Nucleus accumbens (tissue), 56 donors: ENCODE measurements at regions not wholly inside any gene's neighbourhood (a gene's known extent, or its start where the extent isn't known, plus 50 kb on each side); places are given as distances from the start of the nearest gene placed in this dataset.

Experiments used
- DNase-seq, 56 donors: peaks; one replicate each; lab custom pipeline; 2025; lab: John Stamatoyannopoulos, UW

DNA sequence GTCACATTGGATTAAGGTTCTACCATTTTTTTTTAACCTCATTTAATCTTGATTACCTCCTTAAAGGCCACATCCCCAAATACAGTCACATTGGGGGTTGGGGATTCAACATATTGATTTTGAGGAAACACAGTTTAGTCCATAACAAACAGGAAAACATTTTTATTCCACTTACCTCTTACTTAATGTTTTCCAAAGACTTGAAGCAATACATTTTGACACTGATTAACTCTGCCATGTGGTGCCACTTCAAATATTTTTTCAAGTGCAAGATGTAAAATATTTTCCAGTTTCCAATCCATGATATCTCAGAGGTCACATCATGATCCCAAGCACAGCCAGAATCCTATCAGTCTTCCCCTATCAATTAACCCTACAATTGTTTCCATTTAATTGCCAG, 548.0 kb downstream of the CSNK1G3 start:
- no peak for DNase-seq

- no peak for DNase-seq
Observed at GRCh38 chr5:124059200-124059599, 547.2 kb downstream of the CSNK1G3 start.

DNA sequence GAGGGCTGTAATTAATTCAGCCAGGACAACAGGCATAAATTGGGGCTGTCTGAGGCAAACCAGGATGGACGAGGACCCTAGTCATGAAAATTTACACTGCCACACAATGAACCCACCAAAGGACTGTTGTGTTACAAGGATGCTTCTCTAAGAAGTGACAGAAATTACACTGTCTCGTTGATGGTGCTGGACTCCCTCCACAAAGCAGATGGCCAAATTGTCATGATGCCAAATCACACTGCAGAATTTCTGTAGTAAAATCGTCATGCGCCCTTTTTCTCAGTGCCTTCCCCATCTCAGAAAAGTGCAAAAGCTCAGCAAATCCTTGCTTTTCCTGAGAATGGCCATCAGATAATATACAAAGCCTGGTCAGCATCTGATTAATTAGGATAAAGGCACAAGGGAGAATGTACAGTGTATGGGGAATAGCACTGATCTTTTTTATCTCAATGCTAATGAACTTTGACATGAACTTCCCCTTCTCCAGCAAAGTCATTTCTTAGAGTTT, 545.8 kb downstream of the CSNK1G3 start:
- peak in 26 of 56 donors; percentile 2 to 52 (median 14) for DNase-seq

- peak in 12 of 56 donors; percentile 1 to 17 (median 6) for DNase-seq
Observed at GRCh38 chr5:124056991-124057723, 545.2 kb downstream of the CSNK1G3 start.

GRCh38 chr5:124056326-124056990, 544.5 kb downstream of the CSNK1G3 start:
- DNase-seq, result no peak

DNA sequence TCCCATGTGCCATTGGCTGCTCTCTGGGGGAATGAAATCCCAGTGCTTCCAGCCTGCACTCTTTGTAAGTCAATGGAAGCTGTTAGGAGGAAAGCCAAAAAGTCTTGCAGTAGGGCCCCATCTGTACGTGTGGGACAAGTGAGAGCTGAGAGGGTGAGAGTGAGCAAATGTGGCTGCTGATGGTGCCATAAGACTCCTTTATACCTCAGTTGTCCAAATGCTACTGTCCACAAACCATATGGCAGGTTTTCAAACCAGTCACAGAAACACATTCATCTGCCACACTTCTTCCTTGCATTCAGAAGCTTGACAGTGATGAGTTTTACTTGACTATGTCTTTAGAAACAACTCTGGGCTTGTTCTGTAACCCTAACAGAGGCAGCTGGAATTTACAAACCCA, 543.8 kb downstream of the CSNK1G3 start:
- DNase-seq, result no peak

- no peak for DNase-seq
Observed at GRCh38 chr5:124054564-124054963, 542.6 kb downstream of the CSNK1G3 start.

DNA sequence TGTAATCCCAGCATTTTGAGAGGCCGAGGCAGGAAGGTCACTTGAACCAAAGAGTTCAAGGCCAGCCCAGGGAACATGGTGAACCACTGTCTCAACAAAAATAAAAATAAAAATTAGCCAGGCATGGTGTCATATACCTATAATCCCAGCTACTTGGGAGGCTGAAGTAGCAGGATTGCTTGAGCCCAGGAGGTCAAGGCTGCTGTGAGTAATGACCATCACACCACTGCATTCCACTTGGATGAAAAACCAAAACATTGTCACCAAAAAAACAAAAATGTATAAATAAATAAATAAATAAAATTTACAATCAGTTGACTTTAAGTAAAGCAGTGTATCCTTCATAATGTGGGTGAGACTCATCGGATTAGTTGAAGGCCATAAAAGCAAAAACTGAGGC, 541.4 kb downstream of the CSNK1G3 start:
- DNase-seq, result no peak

- no peak for DNase-seq
Observed at GRCh38 chr5:124052201-124052600, 540.2 kb downstream of the CSNK1G3 start.

DNA sequence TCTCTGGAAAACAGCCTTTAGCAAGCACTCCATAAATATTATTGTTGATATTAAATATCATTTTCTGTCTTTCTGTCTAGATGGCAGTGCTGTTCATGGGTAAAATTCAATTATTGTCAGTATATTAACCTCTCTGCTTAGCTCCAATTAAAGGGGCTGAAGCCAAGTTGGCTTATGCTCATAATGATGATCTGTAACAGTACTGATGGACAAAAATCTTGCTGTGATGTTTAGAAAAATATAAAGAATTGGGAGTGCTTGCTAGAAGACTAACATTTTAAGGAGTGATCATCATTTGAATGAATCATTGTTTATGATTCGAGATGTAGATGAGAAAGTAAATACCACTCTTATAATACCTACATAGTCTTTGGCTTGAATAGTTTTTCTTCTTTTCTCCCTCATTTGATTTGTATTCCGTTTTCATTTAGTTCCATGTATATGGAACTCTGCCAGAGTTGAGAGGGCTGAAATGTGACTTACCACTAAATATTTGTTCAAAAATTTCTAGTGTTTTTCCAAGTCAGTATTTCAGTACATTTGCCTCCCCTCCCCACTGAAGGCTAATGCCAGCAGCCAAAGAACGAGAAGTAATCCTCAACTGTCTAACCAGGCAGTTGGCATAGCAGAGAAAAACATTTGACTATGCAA, 538.3 kb downstream of the CSNK1G3 start:
- no peak for DNase-seq

DNA sequence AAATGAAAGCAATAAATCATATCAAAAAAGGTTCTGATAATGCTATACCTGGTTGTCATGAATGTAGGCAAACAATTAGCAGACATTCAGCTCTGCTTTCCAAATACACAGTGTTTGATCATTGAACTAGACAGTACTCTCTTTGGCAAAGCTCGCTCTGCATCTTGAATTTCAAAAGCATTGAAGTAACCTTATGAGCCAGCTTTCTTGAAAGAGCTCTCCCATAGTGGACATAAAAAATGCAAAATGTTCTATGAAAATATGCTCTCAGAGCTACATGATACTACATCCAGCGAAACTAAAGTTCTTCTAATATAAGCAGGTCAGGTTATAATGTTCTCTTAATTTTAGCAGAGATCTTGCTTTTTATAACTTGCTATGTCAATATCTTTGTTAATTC, 533.4 kb downstream of the CSNK1G3 start:
- DNase-seq, result no peak

GRCh38 chr5:124044613-124045012, 532.6 kb downstream of the CSNK1G3 start:
- no peak for DNase-seq

- DNase-seq, result no peak
Observed at GRCh38 chr5:124043456-124043855, 531.5 kb downstream of the CSNK1G3 start.

DNA sequence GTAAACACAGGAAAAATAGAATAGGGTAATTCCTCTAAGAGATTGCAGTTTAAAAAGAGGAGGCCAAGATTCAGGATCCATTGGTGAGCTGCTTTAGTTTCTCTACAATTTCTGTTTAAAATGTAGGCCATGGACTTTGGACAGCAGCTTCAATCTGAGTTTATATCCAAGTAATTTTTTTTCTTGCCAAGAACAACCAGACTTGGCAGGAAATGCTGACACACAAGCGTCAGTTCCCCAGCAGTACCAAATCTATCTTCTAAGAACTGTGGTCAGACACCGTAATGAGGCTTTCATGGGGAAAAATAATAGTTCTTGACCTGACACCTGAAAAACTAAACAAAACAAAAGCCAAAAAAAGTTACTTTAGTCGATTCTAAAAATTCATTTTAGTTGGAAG, 528.8 kb downstream of the CSNK1G3 start:
- peak in 6 of 56 donors; percentile 2 to 43 (median 20) for DNase-seq

GRCh38 chr5:124039410-124039809, 527.4 kb downstream of the CSNK1G3 start:
- no peak for DNase-seq

DNA sequence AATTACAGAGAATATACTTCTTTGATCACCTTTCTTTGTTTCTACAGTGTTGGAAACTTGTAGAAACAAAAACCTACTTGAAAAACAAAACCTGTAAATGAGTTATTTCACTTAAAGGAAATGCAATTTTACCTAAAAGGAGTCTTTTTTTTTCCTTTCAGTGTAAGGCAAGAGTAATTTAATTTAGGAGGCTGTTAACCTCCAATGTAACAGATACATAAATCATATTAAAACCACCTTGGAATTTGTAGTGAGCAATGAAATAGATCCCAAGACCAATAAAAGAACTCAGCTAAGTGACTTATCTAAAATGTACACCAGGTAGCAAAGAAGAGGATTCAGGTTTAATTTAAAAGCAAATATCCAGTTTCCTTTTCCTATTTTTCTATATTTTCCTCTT, 524.8 kb downstream of the CSNK1G3 start:
- DNase-seq, result no peak

GRCh38 chr5:124034963-124035362, 523.0 kb downstream of the CSNK1G3 start:
- DNase-seq, result no peak

DNA sequence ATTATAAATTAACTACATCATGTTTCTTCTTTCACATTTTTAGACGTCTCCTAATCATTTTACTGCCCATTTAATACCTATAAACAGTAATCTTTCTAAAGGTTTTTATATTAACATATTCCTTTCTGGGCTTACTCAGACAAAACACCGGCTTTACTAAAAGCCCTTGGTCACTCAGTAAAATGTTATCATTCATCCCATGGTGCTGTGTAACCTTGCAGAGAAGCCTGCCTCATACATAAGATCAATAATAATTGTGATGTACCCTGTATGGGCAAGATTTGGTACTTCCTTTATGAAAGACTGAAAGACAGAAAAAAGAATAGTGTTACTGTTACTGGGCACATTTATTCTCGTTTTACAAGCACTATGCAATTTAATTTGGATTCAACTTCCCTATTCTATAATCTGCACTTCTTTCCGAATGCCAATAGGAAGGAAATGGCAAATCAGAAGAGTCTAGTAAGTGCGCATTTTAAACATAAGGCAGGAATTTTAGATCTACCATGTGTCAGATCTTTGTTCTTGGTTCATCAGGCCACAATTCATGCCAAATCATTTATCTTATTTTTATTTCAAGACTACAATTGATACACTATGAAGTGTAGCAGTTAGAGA, 522.2 kb downstream of the CSNK1G3 start:
- no peak for DNase-seq

DNA sequence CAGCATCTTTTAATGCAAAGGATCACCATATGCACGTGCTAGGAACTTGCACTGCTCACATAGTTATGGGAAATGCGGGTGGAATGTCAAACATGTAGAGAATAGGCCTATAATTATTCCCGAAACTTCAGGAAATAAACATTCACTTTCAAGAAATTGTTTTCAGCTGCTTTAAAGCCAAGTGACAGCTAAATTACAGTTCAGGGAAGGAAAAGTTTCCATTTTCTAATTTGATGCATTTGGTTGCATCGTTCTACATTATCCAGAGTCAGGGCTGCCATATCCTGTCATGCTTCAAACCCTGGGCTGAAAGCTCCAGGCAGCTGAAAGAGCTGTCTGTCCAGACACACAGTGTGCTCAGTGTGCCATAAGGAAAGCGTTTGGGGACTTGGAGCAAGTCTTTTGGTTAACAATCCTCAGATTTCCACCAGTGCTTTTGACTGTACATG, 518.1 kb downstream of the CSNK1G3 start:
- peak in 18 of 56 donors; percentile 2 to 27 (median 9) for DNase-seq

DNA sequence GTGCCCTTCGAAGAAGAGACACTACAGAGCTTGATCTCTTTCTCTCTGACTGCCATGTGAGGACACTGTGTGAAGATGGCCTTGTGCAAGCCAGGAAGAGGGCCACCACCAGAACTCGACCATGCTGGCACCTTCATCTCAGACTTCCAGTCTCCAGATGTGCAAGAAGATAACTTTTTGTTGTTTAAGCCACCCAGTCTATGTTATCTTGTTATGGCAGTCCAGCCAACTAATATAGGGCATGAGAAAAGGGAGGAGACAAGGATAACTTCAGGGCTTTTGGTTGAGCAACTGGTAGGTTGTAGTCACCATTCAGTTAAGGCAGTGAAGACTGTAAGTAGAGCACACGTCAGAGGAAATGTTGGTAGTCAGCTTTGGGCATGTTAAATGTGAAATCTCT, 515.5 kb downstream of the CSNK1G3 start:
- DNase-seq, result no peak

- no peak for DNase-seq
Observed at GRCh38 chr5:124025306-124025845, 513.4 kb downstream of the CSNK1G3 start.
